ENCODE measurements at regions not wholly inside any gene's neighbourhood (a gene's known extent, or its start where the extent isn't known, plus 50 kb on each side); places are given as distances from the start of the nearest gene placed in this dataset.

DNA sequence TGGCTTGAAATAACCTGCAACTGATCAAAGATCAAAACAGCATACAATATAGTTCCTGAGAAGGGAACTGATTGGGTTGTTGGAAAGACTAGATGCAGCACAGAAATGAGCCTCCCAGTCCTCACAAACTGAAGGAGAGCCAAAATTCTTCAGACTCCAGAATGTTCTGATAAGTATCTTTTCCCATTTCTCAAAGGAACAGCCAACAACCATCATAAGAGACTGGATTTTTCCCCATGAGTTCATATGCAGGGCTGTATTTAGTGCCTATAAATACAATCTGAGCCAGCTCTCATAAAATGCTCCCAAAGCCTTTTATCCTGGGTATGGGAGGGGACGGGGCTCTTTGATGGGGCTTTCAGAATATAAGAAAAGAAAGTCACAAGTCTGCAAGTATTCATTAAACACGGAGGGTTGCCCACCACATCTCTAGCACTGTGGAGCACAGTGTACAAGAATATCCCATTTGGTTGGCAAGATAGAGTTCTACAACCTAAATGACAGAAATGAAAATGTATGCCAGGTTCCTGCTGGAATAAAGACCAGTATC is 50.7 kb upstream of the LYVE1 start:
- TF ChIP-seq, protein P1, sequence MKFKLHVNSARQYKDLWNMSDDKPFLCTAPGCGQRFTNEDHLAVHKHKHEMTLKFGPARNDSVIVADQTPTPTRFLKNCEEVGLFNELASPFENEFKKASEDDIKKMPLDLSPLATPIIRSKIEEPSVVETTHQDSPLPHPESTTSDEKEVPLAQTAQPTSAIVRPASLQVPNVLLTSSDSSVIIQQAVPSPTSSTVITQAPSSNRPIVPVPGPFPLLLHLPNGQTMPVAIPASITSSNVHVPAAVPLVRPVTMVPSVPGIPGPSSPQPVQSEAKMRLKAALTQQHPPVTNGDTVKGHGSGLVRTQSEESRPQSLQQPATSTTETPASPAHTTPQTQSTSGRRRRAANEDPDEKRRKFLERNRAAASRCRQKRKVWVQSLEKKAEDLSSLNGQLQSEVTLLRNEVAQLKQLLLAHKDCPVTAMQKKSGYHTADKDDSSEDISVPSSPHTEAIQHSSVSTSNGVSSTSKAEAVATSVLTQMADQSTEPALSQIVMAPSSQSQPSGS (tag by site-specific recombination; IDR thresholded peaks at IDR 0.05; ENCODE audit: low read depth), result no peak
- TF ChIP-seq, protein P2, sequence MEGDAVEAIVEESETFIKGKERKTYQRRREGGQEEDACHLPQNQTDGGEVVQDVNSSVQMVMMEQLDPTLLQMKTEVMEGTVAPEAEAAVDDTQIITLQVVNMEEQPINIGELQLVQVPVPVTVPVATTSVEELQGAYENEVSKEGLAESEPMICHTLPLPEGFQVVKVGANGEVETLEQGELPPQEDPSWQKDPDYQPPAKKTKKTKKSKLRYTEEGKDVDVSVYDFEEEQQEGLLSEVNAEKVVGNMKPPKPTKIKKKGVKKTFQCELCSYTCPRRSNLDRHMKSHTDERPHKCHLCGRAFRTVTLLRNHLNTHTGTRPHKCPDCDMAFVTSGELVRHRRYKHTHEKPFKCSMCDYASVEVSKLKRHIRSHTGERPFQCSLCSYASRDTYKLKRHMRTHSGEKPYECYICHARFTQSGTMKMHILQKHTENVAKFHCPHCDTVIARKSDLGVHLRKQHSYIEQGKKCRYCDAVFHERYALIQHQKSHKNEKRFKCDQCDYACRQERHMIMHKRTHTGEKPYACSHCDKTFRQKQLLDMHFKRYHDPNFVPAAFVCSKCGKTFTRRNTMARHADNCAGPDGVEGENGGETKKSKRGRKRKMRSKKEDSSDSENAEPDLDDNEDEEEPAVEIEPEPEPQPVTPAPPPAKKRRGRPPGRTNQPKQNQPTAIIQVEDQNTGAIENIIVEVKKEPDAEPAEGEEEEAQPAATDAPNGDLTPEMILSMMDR (tag by site-specific recombination; IDR thresholded peaks at IDR 0.05), result no peak
- TF ChIP-seq ZNF626 (tag by site-specific recombination; IDR thresholded peaks at IDR 0.05) (no peak), ZNF561 (tag by site-specific recombination; IDR thresholded peaks at IDR 0.05; ENCODE audit: borderline replicate concordance) (no peak), ZNF530 (tag by site-specific recombination; IDR thresholded peaks at IDR 0.05; ENCODE audit: low read depth) (no peak), KLF10 (tag by site-specific recombination; IDR thresholded peaks at IDR 0.05) (no peak)
- TF ChIP-seq, protein P3, sequence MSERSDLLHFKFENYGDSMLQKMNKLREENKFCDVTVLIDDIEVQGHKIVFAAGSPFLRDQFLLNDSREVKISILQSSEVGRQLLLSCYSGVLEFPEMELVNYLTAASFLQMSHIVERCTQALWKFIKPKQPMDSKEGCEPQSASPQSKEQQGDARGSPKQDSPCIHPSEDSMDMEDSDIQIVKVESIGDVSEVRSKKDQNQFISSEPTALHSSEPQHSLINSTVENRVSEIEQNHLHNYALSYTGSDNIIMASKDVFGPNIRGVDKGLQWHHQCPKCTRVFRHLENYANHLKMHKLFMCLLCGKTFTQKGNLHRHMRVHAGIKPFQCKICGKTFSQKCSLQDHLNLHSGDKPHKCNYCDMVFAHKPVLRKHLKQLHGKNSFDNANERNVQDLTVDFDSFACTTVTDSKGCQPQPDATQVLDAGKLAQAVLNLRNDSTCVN (tag by site-specific recombination; optimal IDR thresholded peaks at IDR 0.05), result no peak
- TF ChIP-seq, protein P4, sequence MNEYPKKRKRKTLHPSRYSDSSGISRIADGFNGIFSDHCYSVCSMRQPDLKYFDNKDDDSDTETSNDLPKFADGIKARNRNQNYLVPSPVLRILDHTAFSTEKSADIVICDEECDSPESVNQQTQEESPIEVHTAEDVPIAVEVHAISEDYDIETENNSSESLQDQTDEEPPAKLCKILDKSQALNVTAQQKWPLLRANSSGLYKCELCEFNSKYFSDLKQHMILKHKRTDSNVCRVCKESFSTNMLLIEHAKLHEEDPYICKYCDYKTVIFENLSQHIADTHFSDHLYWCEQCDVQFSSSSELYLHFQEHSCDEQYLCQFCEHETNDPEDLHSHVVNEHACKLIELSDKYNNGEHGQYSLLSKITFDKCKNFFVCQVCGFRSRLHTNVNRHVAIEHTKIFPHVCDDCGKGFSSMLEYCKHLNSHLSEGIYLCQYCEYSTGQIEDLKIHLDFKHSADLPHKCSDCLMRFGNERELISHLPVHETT (tag by site-specific recombination; IDR thresholded peaks at IDR 0.05), result no peak
- TF ChIP-seq, protein P5, sequence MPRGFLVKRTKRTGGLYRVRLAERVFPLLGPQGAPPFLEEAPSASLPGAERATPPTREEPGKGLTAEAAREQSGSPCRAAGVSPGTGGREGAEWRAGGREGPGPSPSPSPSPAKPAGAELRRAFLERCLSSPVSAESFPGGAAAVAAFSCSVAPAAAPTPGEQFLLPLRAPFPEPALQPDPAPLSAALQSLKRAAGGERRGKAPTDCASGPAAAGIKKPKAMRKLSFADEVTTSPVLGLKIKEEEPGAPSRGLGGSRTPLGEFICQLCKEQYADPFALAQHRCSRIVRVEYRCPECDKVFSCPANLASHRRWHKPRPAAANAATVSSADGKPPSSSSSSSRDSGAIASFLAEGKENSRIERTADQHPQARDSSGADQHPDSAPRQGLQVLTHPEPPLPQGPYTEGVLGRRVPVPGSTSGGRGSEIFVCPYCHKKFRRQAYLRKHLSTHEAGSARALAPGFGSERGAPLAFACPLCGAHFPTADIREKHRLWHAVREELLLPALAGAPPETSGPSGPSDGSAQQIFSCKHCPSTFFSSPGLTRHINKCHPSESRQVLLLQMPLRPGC (tag by site-specific recombination; IDR thresholded peaks at IDR 0.05), result no peak
